ENCODE measurements at regions not wholly inside any gene's neighbourhood (a gene's known extent, or its start where the extent isn't known, plus 50 kb on each side); places are given as distances from the start of the nearest gene placed in this dataset.

GRCh38 chr5:128838623-128839022 lies 126.7 kb upstream of the SLC27A6 start:
- no peak for TF ChIP-seq MYC (IDR thresholded peaks at IDR 0.05; ENCODE audit: low read depth, low read length)
- no peak for TF ChIP-seq MAX (IDR thresholded peaks at IDR 0.05; ENCODE audit: low read depth, low read length)
- TF ChIP-seq POLR2A (IDR thresholded peaks at IDR 0.05; ENCODE audit: extremely low read depth, insufficient read length): no peak
- no peak for TF ChIP-seq CTCF (IDR thresholded peaks at IDR 0.05; ENCODE audit: low read depth, low read length)
